ENCODE measurements at regions not wholly inside any gene's neighbourhood (a gene's known extent, or its start where the extent isn't known, plus 50 kb on each side); places are given as distances from the start of the nearest gene placed in this dataset.

DNA sequence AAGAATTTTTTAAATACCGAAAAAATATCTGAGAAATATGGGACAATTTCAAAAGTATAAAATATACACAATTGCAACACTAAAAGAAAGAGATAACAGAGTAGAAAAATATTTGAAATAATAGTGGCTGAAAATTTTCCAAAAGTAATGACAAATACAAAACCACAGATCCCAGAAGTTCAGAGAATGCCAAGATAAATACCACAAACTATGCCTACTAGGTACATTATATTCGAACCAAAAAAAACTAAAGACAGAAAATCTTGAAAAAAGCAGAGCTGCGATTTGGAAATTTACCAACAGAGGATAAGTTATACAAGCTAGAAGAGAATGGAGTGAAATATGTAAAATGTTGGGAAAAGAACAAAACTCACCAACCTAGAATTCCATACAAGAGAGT, 191.3 kb upstream of the ELAC2 start:
- intact Hi-C loops (cut with DNase I): no loop called here
- Histone ChIP-seq H3K4me3 (no peak overlapping the region), H3K27ac (no peak overlapping the region), H3K4me1 (replicated peaks in 1 of 2) (no peaks in the 10 kb centered on the region), H3K36me3 (replicated peaks in 1 of 2) (no peaks in the 10 kb centered on the region), H3K9me3 (replicated peaks in 1 of 3) (no peaks in the 10 kb centered on the region), H3K27me3 (no peaks in the 10 kb centered on the region)
- DNase-seq: no peak
- WGBS, 4 donors: 57 to 69% (median 67%) methylated on average over 3 of the region's 3 CpGs
- no peak for TF ChIP-seq POLR2A (IDR thresholded peaks at IDR 0.05)
- TF ChIP-seq, protein P1, sequence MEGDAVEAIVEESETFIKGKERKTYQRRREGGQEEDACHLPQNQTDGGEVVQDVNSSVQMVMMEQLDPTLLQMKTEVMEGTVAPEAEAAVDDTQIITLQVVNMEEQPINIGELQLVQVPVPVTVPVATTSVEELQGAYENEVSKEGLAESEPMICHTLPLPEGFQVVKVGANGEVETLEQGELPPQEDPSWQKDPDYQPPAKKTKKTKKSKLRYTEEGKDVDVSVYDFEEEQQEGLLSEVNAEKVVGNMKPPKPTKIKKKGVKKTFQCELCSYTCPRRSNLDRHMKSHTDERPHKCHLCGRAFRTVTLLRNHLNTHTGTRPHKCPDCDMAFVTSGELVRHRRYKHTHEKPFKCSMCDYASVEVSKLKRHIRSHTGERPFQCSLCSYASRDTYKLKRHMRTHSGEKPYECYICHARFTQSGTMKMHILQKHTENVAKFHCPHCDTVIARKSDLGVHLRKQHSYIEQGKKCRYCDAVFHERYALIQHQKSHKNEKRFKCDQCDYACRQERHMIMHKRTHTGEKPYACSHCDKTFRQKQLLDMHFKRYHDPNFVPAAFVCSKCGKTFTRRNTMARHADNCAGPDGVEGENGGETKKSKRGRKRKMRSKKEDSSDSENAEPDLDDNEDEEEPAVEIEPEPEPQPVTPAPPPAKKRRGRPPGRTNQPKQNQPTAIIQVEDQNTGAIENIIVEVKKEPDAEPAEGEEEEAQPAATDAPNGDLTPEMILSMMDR (IDR thresholded peaks at IDR 0.05): no peak

DNA sequence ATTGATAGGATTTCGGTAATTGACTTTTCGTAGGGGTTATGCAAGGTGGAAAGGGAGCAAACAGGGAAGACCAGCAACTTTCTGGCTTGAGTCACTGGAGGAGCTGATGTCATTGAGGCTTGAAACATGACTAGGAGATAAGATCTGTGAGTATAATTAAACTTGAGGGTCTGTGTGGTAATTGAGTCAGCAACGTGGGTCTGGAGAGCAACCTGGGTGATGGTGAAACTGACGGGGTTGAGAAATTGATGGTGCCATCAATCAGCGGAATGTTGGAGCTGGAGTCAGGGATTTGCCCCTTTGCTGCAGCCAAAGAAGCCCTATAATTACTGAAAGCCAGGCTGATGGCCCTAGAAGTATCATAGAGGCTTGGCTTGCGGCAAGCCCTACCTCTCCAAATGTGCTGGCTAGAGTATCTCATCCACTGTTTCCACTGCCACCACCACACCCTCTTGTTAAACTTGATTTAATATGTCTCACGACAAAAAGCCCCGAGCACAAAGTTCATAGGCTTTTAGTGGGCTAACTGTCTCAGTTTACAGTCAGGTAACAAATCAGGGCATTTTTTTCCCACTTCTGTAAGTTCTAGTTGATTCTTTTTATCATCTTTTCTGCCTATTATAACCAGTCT, 186.9 kb upstream of the ELAC2 start:
- H3K4me1 ChIP-seq (replicated peaks in 1 of 2): no peaks in the 10 kb centered on the region
- 41 to 50% (median 49%) methylated on average over 8 of the region's 8 CpGs for WGBS, 4 donors
- no peaks in the 10 kb centered on the region for H3K36me3 ChIP-seq (replicated peaks in 1 of 2)
- no peak overlapping the region for H3K4me3 ChIP-seq
- DNase-seq: no peak
- TF ChIP-seq, protein P1 (IDR thresholded peaks at IDR 0.05): no peak
- TF ChIP-seq POLR2A (IDR thresholded peaks at IDR 0.05): no peak
- H3K27ac ChIP-seq: no peak overlapping the region
- no peaks in the 10 kb centered on the region for H3K27me3 ChIP-seq
- no peaks in the 10 kb centered on the region for H3K9me3 ChIP-seq (replicated peaks in 1 of 3)
- intact Hi-C loops (cut with DNase I): no loop called here

DNA sequence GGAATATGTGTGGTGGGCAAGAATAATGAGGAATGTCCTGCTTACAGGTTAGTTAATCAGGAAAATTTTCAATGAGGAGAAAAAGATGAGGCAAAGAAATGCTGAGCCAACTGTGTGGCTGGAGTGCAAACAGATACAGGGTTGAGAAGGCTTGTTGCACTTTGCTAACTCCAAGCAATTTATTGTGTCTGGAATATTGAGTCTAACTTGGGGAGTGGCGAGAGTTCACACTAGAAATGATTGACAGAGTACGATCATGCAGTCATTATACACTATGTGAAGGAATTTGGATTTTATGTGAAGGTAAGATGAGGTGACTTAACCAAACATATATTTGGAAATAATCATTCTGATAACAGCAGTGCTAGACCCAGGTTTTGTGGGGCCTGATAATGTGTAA, 185.0 kb upstream of the ELAC2 start:
- Histone ChIP-seq H3K4me1 (replicated peaks in 1 of 2) (no peaks in the 10 kb centered on the region), H3K27ac (no peak overlapping the region), H3K9me3 (replicated peaks in 1 of 3) (no peaks in the 10 kb centered on the region), H3K36me3 (replicated peaks in 1 of 2) (no peaks in the 10 kb centered on the region), H3K4me3 (no peak overlapping the region), H3K27me3 (no peaks in the 10 kb centered on the region)
- no peak for DNase-seq
- WGBS, 4 donors: 79 to 85% (median 80%) methylated on average over 2 of the region's 2 CpGs
- intact Hi-C loops (cut with DNase I): no loop called here
- TF ChIP-seq, protein P1 (IDR thresholded peaks at IDR 0.05): no peak
- no peak for TF ChIP-seq POLR2A (IDR thresholded peaks at IDR 0.05)

DNA sequence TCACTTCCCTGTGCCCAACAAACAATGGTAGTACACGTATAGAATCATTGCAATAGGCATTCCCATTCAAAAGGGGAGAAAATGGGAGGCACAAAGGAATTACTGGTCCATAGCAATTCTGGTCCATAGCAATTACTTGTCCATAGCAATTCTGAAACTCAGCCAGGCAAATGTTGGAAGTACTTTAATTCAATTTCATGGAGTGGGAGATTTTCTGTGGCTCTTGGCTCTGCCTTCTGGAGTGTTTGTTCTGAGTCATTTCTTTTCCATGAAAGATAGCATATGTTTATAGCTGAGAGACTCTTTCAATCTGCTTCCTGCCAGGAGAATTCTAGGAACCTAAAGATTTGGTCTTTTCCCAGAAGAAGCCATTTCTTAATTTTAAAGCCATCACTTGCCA, 182.8 kb upstream of the ELAC2 start:
- Histone ChIP-seq H3K9me3 (replicated peaks in 1 of 3) (no peaks in the 10 kb centered on the region), H3K36me3 (replicated peaks in 1 of 2) (no peaks in the 10 kb centered on the region), H3K27ac (no peak overlapping the region), H3K4me3 (no peak overlapping the region), H3K27me3 (no peaks in the 10 kb centered on the region), H3K4me1 (replicated peaks in 1 of 2) (no peaks in the 10 kb centered on the region)
- TF ChIP-seq POLR2A (IDR thresholded peaks at IDR 0.05): no peak
- TF ChIP-seq, protein P1 (IDR thresholded peaks at IDR 0.05): no peak
- DNase-seq: no peak
- intact Hi-C loops (cut with DNase I): no loop called here
- 45 to 67% (median 55%) methylated on average over 1 of the region's 1 CpG for WGBS, 4 donors
